Liver (tissue), 8 donors: ENCODE measurements at regions not wholly inside any gene's neighbourhood (a gene's known extent, or its start where the extent isn't known, plus 50 kb on each side); places are given as distances from the start of the nearest gene placed in this dataset.

Source experiments
- DNase-seq: peaks from one replicate; pipeline ENCODE4 v3.0.0-alpha.2; 2017; ENCODE audit warnings: low spot score
- H3K27ac ChIP-seq, 2 donors: one replicate each; pipeline ENCODE4 v1.7.0; 2013; ENCODE audit warnings: inconsistent platforms in 2 of 2, low read length in 2 of 2, control low read depth in 1 of 2, low read depth in 1 of 2, mild to moderate bottlenecking in 1 of 2
- H3K27me3 ChIP-seq, 4 donors: one replicate each; pipeline versions ENCODE4 v1.6.1 to v1.7.0; 2013; ENCODE audit warnings: low read length in 3 of 4, inconsistent platforms in 1 of 4, mild to moderate bottlenecking in 1 of 4, moderate library complexity in 1 of 4; ENCODE audit not compliant: control insufficient read depth in 4 of 4, insufficient read depth in 4 of 4
- H3K36me3 ChIP-seq, 4 donors: one replicate each; pipeline versions ENCODE4 v1.6.1 to v1.7.0; 2013; ENCODE audit warnings: low read length in 3 of 4, mild to moderate bottlenecking in 3 of 4, low read depth in 1 of 4, moderate library complexity in 1 of 4; ENCODE audit not compliant: control insufficient read depth in 4 of 4, insufficient read depth in 3 of 4
- H3K4me1 ChIP-seq, 4 donors: one replicate each; pipeline versions ENCODE4 v1.6.1 to v1.7.0; 2013; ENCODE audit warnings: low read length in 3 of 4, mild to moderate bottlenecking in 3 of 4, moderate library complexity in 1 of 4; ENCODE audit not compliant: control insufficient read depth in 4 of 4, insufficient read depth in 4 of 4
- H3K4me3 ChIP-seq, 3 donors: one replicate each; pipeline versions ENCODE4 v1.6.1 to v1.7.0; 2013; ENCODE audit warnings: low read length in 3 of 3, control low read depth in 1 of 3, low read depth in 1 of 3, mild to moderate bottlenecking in 1 of 3
- H3K9ac ChIP-seq, 2 donors: one replicate each; pipeline ENCODE4 v1.7.0; 2013; ENCODE audit warnings: low read length in 2 of 2, mild to moderate bottlenecking in 2 of 2, moderate library complexity in 2 of 2, control low read depth in 1 of 2, low read depth in 1 of 2
- H3K9me3 ChIP-seq, 4 donors: one replicate each; pipeline versions ENCODE4 v1.6.1 to v1.7.0; 2013; ENCODE audit warnings: low read length in 3 of 4; ENCODE audit not compliant: control insufficient read depth in 4 of 4
- CTCF ChIP-seq: fragments of 150-350 bp; IDR thresholded peaks from 2 replicates; pipeline ENCODE4 v1.5.1; 2017; ENCODE audit warnings: improper control_type of control experiment, low read depth, low read length; ENCODE audit not compliant: missing input control
- EGR1 ChIP-seq, 2 donors: IDR thresholded peaks; 2 replicates each; pipeline ENCODE4 v1.6.1; 2016 to 2018; ENCODE audit warnings: antibody characterized with exemption in 2 of 2, low read depth in 2 of 2
- FOXA1 ChIP-seq: IDR thresholded peaks from 2 replicates; pipeline ENCODE4 v1.6.1; 2016; ENCODE audit warnings: antibody characterized with exemption
- FOXA2 ChIP-seq: IDR thresholded peaks from 2 replicates; pipeline ENCODE4 v1.6.1; 2016; ENCODE audit warnings: antibody characterized with exemption
- GABPA ChIP-seq, 2 donors: IDR thresholded peaks in 1 of 2; conservative IDR thresholded peaks in 1 of 2; 2 replicates each; pipeline ENCODE4 v1.6.1; 2016; ENCODE audit warnings: antibody characterized with exemption in 2 of 2, mild to moderate bottlenecking in 1 of 2, moderate library complexity in 1 of 2
- HNF4A ChIP-seq, 2 donors: conservative IDR thresholded peaks; 2 replicates each; pipeline ENCODE4 v1.6.1; 2016; ENCODE audit warnings: antibody characterized with exemption in 2 of 2, mild to moderate bottlenecking in 2 of 2
- HNF4G ChIP-seq: IDR thresholded peaks from 2 replicates; pipeline ENCODE4 v1.6.1; 2016; ENCODE audit warnings: antibody characterized with exemption
- JUND ChIP-seq, 2 donors: IDR thresholded peaks; 2 replicates each; pipeline ENCODE4 v1.6.1; 2016; ENCODE audit warnings: antibody characterized with exemption in 2 of 2
- NR2F2 ChIP-seq: IDR thresholded peaks from 2 replicates; pipeline ENCODE4 v1.6.1; 2016; ENCODE audit warnings: antibody characterized with exemption
- REST ChIP-seq: IDR thresholded peaks from 2 replicates; pipeline ENCODE4 v1.6.1; 2016; ENCODE audit warnings: antibody characterized with exemption, mild to moderate bottlenecking
- RXRA ChIP-seq, 2 donors: IDR thresholded peaks; 2 replicates each; pipeline ENCODE4 v1.6.1; 2017 to 2018; ENCODE audit warnings: antibody characterized with exemption in 2 of 2, mild to moderate bottlenecking in 1 of 2
- SP1 ChIP-seq: IDR thresholded peaks from 2 replicates; pipeline ENCODE4 v1.6.1; 2018; ENCODE audit warnings: antibody characterized with exemption, mild to moderate bottlenecking
- TAF1 ChIP-seq: conservative IDR thresholded peaks from 2 replicates; pipeline ENCODE4 v1.6.1; 2016; ENCODE audit warnings: antibody characterized with exemption, mild to moderate bottlenecking
- YY1 ChIP-seq: IDR thresholded peaks from 2 replicates; pipeline ENCODE4 v1.6.1; 2016; ENCODE audit warnings: antibody characterized with exemption, mild to moderate bottlenecking
- WGBS: extraction: QIAGEN DNeasy Blood & Tissue Kit; methylation state at CpG from one replicate; pipeline ENCODE4 v1.1.7; 2013; 5-methylcytosine and 5-hydroxymethylcytosine counted together
- TF ChIP-seq, protein P1 (sequence below): IDR thresholded peaks from 2 replicates; pipeline ENCODE4 v1.6.1; 2016; ENCODE audit warnings: antibody characterized with exemption
- TF ChIP-seq, protein P2 (sequence below): IDR thresholded peaks from 2 replicates; pipeline ENCODE4 v1.6.1; 2016; ENCODE audit warnings: antibody characterized with exemption
- TF ChIP-seq, protein P3 (sequence below): IDR thresholded peaks from 2 replicates; pipeline ENCODE4 v1.6.1; 2016; ENCODE audit warnings: antibody characterized with exemption
- donor health status: healthy.
- donor health status: healthy.
- donor health status: healthy.
- donor health status: healthy.
- donor health status: healthy.

DNA sequence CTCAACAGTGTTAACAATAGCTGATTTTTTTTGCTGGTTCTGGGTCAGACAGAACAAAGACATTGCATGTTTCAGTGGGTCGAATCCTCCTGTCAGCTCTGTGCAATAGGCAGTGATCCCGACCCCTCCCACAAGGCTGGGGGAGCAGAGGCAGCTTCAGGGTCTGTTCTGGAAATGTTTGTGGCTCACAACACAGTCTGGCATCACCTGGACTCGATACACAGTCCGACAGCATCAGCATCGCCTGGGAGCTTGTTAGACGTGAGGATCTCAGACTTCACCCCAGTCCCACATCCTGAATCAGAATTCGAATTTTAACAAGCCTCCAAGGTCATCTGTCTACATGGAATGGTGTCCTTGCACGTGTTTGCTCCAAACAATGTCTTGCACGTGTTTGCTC, 384.7 kb downstream of the IRX2 start:
- H3K4me1 ChIP-seq = no peaks in the 10 kb centered on the region
- H3K9me3 ChIP-seq = peaks cover 1 to 12% (median 10%) of the 10 kb centered on the region in 4 donors

GRCh38 chr5:2357309-2357708, 394.2 kb downstream of the IRX2 start:
- Histone ChIP-seq H3K9ac (no peak overlapping the region), H3K27me3 (no peaks in the 10 kb centered on the region), H3K4me3 (no peak overlapping the region), H3K4me1 (no peaks in the 10 kb centered on the region), H3K9me3 (peaks cover 0 to 1% (median 0%) of the 10 kb centered on the region in 4 donors), H3K36me3 (no peaks in the 10 kb centered on the region), H3K27ac (no peak overlapping the region)
- no peak for DNase-seq
- no peak for TF ChIP-seq SP1

More for the DNA sequence above, 384.7 kb downstream of the IRX2 start:
- Histone ChIP-seq H3K9ac (no peak overlapping the region), H3K27ac (no peak overlapping the region), H3K36me3 (no peaks in the 10 kb centered on the region), H3K4me3 (no peak overlapping the region), H3K27me3 (no peaks in the 10 kb centered on the region)
- no peak for TF ChIP-seq EGR1 (IDR thresholded peaks at IDR 0.05; ENCODE audit: low read depth in 2 of 2)
- TF ChIP-seq SP1 = no peak
- TF ChIP-seq NR2F2 = no peak
- TF ChIP-seq, protein P1, sequence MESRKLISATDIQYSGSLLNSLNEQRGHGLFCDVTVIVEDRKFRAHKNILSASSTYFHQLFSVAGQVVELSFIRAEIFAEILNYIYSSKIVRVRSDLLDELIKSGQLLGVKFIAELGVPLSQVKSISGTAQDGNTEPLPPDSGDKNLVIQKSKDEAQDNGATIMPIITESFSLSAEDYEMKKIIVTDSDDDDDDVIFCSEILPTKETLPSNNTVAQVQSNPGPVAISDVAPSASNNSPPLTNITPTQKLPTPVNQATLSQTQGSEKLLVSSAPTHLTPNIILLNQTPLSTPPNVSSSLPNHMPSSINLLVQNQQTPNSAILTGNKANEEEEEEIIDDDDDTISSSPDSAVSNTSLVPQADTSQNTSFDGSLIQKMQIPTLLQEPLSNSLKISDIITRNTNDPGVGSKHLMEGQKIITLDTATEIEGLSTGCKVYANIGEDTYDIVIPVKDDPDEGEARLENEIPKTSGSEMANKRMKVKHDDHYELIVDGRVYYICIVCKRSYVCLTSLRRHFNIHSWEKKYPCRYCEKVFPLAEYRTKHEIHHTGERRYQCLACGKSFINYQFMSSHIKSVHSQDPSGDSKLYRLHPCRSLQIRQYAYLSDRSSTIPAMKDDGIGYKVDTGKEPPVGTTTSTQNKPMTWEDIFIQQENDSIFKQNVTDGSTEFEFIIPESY = no peak
- TF ChIP-seq RXRA (IDR thresholded peaks at IDR 0.05) = no peak
- TF ChIP-seq, protein P2, sequence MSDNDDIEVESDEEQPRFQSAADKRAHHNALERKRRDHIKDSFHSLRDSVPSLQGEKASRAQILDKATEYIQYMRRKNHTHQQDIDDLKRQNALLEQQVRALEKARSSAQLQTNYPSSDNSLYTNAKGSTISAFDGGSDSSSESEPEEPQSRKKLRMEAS = no peak
- no peak for DNase-seq
- 66% methylated on average over 9 of the region's 9 CpGs for WGBS

DNA sequence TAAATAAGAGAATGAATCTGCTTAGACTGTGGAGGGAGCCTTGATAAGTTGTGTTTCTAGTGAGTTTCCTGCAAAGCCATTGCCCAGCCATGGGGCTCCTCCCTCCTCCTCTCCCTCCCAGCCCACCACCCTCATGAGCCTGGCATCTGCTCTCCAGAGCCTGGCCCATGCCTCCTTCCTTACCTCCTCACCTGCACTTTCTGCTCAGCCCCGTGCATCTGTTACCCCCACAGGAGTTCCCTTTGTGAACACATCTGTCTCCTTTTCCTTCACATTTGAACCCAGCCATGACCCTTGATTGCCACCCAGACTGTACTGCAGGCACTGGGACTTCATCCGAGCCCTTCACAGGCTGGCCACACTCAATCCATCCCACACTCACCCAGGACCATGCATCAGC, 395.6 kb downstream of the IRX2 start:
- H3K4me3 ChIP-seq = no peak overlapping the region
- no peaks in the 10 kb centered on the region for H3K36me3 ChIP-seq
- no peaks in the 10 kb centered on the region for H3K9me3 ChIP-seq
- no peaks in the 10 kb centered on the region for H3K27me3 ChIP-seq
- H3K4me1 ChIP-seq = peaks cover 0 to 2% (median 0%) of the 10 kb centered on the region in 4 donors
- H3K9ac ChIP-seq = no peak overlapping the region
- no peak overlapping the region for H3K27ac ChIP-seq
- 56% methylated on average over 2 of the region's 2 CpGs for WGBS
- no peak for DNase-seq
- TF ChIP-seq, protein P2 = no peak
- TF ChIP-seq GABPA (IDR thresholded peaks at IDR 0.05 in 1 of 2, conservative IDR thresholded peaks at IDR 0.05 in 1 of 2) (no peak), TAF1 (no peak), JUND (IDR thresholded peaks at IDR 0.05) (no peak), FOXA2 (no peak), HNF4G (no peak), RXRA (IDR thresholded peaks at IDR 0.05) (no peak), NR2F2 (no peak), YY1 (no peak), REST (no peak), FOXA1 (no peak), HNF4A (conservative IDR thresholded peaks at IDR 0.05) (no peak), SP1 (no peak), EGR1 (IDR thresholded peaks at IDR 0.05; ENCODE audit: low read depth in 2 of 2) (no peak), CTCF (no peak)
- TF ChIP-seq, protein P3, sequence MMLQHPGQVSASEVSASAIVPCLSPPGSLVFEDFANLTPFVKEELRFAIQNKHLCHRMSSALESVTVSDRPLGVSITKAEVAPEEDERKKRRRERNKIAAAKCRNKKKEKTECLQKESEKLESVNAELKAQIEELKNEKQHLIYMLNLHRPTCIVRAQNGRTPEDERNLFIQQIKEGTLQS = no peak
- TF ChIP-seq, protein P1 = no peak
